H1 (cell line): ENCODE measurements at regions not wholly inside any gene's neighbourhood (a gene's known extent, or its start where the extent isn't known, plus 50 kb on each side); places are given as distances from the start of the nearest gene placed in this dataset.

Experiments used
- BACH1 ChIP-seq: IDR thresholded peaks from 2 replicates; pipeline ENCODE4 v1.6.1; 2012; ENCODE audit warnings: low read length, improper control_type of control experiment
- GABPA ChIP-seq: IDR thresholded peaks from 2 replicates; pipeline ENCODE4 v1.6.1; 2011; ENCODE audit warnings: mild to moderate bottlenecking, low read length, moderate library complexity, borderline replicate concordance; ENCODE audit not compliant: insufficient read depth
- KDM5A ChIP-seq: fragments of 200-600 bp; IDR thresholded peaks from 2 replicates; pipeline ENCODE4 v1.7.1; 2012; ENCODE audit warnings: mild to moderate bottlenecking, low read length, inconsistent platforms, mixed read lengths
- PHF8 ChIP-seq: fragments of 200-600 bp; sonication (generic); conservative IDR thresholded peaks from 2 replicates; pipeline ENCODE4 v1.7.1; 2012; ENCODE audit warnings: low read depth, mild to moderate bottlenecking, inconsistent platforms, low read length, moderate library complexity
- POLR2A ChIP-seq, 2 experiments: IDR thresholded peaks; 1 replicate in 1 of 2; 2 replicates in 1 of 2; pipeline ENCODE4 v1.6.1; 2011; ENCODE audit warnings: low read depth in 2 of 2, low read length in 2 of 2, mild to moderate bottlenecking in 2 of 2; ENCODE audit errors: control extremely low read depth in 1 of 2
- POLR2AphosphoS5 ChIP-seq: IDR thresholded peaks from 2 replicates; pipeline ENCODE4 v1.6.1; 2011; ENCODE audit warnings: low read depth, low read length
- RAD21 ChIP-seq, 2 experiments: IDR thresholded peaks in 1 of 2; conservative IDR thresholded peaks in 1 of 2; 2 replicates each; pipeline ENCODE4 v1.6.1; 2011; ENCODE audit warnings: low read depth in 2 of 2, low read length in 2 of 2, improper control_type of control experiment in 1 of 2, inconsistent platforms in 1 of 2, mild to moderate bottlenecking in 1 of 2, moderate library complexity in 1 of 2
- SP2 ChIP-seq: IDR thresholded peaks from 2 replicates; pipeline ENCODE4 v1.6.1; 2012; ENCODE audit warnings: mild to moderate bottlenecking, low read length, inconsistent platforms
- TAF1 ChIP-seq: IDR thresholded peaks from 2 replicates; pipeline ENCODE4 v1.6.1; 2011; ENCODE audit warnings: mild to moderate bottlenecking, low read depth, low read length
- TBP ChIP-seq: IDR thresholded peaks from 2 replicates; pipeline ENCODE4 v1.6.1; 2011; ENCODE audit warnings: low read depth, low read length, improper control_type of control experiment
- ZNF274 ChIP-seq: IDR thresholded peaks from 2 replicates; pipeline ENCODE4 v1.7.0; 2012; ENCODE audit warnings: low read length, borderline replicate concordance; ENCODE audit errors: extremely low read depth
- TF ChIP-seq, protein P1 (sequence below): fragments of 300-600 bp; sonication (generic); IDR thresholded peaks from 2 replicates; pipeline ENCODE4 v1.7.1; 2012; ENCODE audit warnings: low read length, moderate library complexity, mild to moderate bottlenecking, inconsistent platforms; ENCODE audit not compliant: insufficient replicate concordance
- TF ChIP-seq, protein P2 (sequence below): IDR thresholded peaks from 2 replicates; pipeline ENCODE4 v1.6.1; 2012; ENCODE audit warnings: inconsistent platforms

DNA sequence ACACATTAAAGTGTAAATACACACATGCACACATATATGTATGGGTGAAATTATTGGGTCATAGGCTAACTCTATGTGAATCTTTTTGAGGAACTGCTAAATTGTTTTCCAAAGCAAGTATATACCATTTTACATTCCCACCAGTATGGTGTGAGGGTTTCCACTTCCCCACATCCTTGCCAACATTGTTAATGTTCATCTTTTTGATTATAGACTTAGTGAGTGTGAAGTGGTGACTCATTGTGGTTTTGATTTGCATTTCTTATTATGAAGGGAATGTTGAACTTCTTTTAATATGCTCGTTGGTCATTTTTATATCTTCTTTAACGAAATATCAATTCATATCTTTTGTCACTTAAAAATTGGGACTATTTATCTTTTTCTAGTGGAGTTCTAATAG lies 181.8 kb upstream of the GCFC2 start (continued):
- TF ChIP-seq, protein P1, sequence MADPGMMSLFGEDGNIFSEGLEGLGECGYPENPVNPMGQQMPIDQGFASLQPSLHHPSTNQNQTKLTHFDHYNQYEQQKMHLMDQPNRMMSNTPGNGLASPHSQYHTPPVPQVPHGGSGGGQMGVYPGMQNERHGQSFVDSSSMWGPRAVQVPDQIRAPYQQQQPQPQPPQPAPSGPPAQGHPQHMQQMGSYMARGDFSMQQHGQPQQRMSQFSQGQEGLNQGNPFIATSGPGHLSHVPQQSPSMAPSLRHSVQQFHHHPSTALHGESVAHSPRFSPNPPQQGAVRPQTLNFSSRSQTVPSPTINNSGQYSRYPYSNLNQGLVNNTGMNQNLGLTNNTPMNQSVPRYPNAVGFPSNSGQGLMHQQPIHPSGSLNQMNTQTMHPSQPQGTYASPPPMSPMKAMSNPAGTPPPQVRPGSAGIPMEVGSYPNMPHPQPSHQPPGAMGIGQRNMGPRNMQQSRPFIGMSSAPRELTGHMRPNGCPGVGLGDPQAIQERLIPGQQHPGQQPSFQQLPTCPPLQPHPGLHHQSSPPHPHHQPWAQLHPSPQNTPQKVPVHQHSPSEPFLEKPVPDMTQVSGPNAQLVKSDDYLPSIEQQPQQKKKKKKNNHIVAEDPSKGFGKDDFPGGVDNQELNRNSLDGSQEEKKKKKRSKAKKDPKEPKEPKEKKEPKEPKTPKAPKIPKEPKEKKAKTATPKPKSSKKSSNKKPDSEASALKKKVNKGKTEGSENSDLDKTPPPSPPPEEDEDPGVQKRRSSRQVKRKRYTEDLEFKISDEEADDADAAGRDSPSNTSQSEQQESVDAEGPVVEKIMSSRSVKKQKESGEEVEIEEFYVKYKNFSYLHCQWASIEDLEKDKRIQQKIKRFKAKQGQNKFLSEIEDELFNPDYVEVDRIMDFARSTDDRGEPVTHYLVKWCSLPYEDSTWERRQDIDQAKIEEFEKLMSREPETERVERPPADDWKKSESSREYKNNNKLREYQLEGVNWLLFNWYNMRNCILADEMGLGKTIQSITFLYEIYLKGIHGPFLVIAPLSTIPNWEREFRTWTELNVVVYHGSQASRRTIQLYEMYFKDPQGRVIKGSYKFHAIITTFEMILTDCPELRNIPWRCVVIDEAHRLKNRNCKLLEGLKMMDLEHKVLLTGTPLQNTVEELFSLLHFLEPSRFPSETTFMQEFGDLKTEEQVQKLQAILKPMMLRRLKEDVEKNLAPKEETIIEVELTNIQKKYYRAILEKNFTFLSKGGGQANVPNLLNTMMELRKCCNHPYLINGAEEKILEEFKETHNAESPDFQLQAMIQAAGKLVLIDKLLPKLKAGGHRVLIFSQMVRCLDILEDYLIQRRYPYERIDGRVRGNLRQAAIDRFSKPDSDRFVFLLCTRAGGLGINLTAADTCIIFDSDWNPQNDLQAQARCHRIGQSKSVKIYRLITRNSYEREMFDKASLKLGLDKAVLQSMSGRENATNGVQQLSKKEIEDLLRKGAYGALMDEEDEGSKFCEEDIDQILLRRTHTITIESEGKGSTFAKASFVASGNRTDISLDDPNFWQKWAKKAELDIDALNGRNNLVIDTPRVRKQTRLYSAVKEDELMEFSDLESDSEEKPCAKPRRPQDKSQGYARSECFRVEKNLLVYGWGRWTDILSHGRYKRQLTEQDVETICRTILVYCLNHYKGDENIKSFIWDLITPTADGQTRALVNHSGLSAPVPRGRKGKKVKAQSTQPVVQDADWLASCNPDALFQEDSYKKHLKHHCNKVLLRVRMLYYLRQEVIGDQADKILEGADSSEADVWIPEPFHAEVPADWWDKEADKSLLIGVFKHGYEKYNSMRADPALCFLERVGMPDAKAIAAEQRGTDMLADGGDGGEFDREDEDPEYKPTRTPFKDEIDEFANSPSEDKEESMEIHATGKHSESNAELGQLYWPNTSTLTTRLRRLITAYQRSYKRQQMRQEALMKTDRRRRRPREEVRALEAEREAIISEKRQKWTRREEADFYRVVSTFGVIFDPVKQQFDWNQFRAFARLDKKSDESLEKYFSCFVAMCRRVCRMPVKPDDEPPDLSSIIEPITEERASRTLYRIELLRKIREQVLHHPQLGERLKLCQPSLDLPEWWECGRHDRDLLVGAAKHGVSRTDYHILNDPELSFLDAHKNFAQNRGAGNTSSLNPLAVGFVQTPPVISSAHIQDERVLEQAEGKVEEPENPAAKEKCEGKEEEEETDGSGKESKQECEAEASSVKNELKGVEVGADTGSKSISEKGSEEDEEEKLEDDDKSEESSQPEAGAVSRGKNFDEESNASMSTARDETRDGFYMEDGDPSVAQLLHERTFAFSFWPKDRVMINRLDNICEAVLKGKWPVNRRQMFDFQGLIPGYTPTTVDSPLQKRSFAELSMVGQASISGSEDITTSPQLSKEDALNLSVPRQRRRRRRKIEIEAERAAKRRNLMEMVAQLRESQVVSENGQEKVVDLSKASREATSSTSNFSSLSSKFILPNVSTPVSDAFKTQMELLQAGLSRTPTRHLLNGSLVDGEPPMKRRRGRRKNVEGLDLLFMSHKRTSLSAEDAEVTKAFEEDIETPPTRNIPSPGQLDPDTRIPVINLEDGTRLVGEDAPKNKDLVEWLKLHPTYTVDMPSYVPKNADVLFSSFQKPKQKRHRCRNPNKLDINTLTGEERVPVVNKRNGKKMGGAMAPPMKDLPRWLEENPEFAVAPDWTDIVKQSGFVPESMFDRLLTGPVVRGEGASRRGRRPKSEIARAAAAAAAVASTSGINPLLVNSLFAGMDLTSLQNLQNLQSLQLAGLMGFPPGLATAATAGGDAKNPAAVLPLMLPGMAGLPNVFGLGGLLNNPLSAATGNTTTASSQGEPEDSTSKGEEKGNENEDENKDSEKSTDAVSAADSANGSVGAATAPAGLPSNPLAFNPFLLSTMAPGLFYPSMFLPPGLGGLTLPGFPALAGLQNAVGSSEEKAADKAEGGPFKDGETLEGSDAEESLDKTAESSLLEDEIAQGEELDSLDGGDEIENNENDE = no peak
- TF ChIP-seq GABPA = no peak
- TF ChIP-seq POLR2A (IDR thresholded peaks at IDR 0.05; ENCODE audit: control extremely low read depth in 1 of 2, low read depth in 2 of 2, low read length in 2 of 2) = no peak
- no peak for TF ChIP-seq BACH1
- TF ChIP-seq ZNF274 = no peak
- no peak for TF ChIP-seq POLR2AphosphoS5
- TF ChIP-seq SP2 = no peak
- no peak for TF ChIP-seq PHF8
- TF ChIP-seq TAF1 = no peak
- TF ChIP-seq RAD21 (IDR thresholded peaks at IDR 0.05 in 1 of 2, conservative IDR thresholded peaks at IDR 0.05 in 1 of 2; ENCODE audit: low read depth in 2 of 2, low read length in 2 of 2) = no peak
- no peak for TF ChIP-seq KDM5A
- TF ChIP-seq TBP = no peak
- TF ChIP-seq, protein P2, sequence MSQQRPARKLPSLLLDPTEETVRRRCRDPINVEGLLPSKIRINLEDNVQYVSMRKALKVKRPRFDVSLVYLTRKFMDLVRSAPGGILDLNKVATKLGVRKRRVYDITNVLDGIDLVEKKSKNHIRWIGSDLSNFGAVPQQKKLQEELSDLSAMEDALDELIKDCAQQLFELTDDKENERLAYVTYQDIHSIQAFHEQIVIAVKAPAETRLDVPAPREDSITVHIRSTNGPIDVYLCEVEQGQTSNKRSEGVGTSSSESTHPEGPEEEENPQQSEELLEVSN = no peak
